Esophagus squamous epithelium (tissue), 4 donors: ENCODE measurements at regions not wholly inside any gene's neighbourhood (a gene's known extent, or its start where the extent isn't known, plus 50 kb on each side); places are given as distances from the start of the nearest gene placed in this dataset.

Experiments used
- POLR2A ChIP-seq, 4 donors: fragments of 450-650 bp; IDR thresholded peaks; one replicate each; pipeline ENCODE4 v1.6.1; 2017; ENCODE audit warnings: antibody characterized with exemption in 4 of 4, mild to moderate bottlenecking in 4 of 4, moderate library complexity in 3 of 4
- TF ChIP-seq, protein P1 (sequence below), 6 experiments: fragments of 450-650 bp in 4 of 6; fragments of 200-600 bp in 2 of 6; sonication (generic) in 2 of 6; IDR thresholded peaks; one replicate each; pipeline ENCODE4 v1.5.1; 2016 to 2019; ENCODE audit warnings: antibody characterized with exemption in 6 of 6, mild to moderate bottlenecking in 4 of 6, moderate library complexity in 4 of 6

- TF ChIP-seq, protein P1, sequence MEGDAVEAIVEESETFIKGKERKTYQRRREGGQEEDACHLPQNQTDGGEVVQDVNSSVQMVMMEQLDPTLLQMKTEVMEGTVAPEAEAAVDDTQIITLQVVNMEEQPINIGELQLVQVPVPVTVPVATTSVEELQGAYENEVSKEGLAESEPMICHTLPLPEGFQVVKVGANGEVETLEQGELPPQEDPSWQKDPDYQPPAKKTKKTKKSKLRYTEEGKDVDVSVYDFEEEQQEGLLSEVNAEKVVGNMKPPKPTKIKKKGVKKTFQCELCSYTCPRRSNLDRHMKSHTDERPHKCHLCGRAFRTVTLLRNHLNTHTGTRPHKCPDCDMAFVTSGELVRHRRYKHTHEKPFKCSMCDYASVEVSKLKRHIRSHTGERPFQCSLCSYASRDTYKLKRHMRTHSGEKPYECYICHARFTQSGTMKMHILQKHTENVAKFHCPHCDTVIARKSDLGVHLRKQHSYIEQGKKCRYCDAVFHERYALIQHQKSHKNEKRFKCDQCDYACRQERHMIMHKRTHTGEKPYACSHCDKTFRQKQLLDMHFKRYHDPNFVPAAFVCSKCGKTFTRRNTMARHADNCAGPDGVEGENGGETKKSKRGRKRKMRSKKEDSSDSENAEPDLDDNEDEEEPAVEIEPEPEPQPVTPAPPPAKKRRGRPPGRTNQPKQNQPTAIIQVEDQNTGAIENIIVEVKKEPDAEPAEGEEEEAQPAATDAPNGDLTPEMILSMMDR (IDR thresholded peaks at IDR 0.05): no peak
- TF ChIP-seq POLR2A (IDR thresholded peaks at IDR 0.05): no peak
Observed at GRCh38 chr20:24382743-24383142, 86.7 kb upstream of the SYNDIG1 start.
